ENCODE measurements at regions not wholly inside any gene's neighbourhood (a gene's known extent, or its start where the extent isn't known, plus 50 kb on each side); places are given as distances from the start of the nearest gene placed in this dataset.

GRCh38 chr3:25015599-25015998 lies 412.5 kb upstream of the RARB start:
- no peak for DNase-seq

- no peak for DNase-seq
Observed at GRCh38 chr3:25018909-25019308, 409.2 kb upstream of the RARB start.

- no peak for DNase-seq
Observed at GRCh38 chr3:25019506-25019905, 408.6 kb upstream of the RARB start.

GRCh38 chr3:25021816-25022215 lies 406.2 kb upstream of the RARB start:
- no peak for DNase-seq

- DNase-seq = no peak
Observed at GRCh38 chr3:25023876-25024275, 404.2 kb upstream of the RARB start.

GRCh38 chr3:25025236-25025635 lies 402.8 kb upstream of the RARB start:
- DNase-seq = no peak

GRCh38 chr3:25027650-25028049 lies 400.4 kb upstream of the RARB start:
- no peak for DNase-seq

- DNase-seq = no peak
Observed at GRCh38 chr3:25029820-25030219, 398.2 kb upstream of the RARB start.

GRCh38 chr3:25032344-25032743 lies 395.7 kb upstream of the RARB start:
- DNase-seq = no peak

- no peak for DNase-seq
Observed at GRCh38 chr3:25033407-25034029, 394.5 kb upstream of the RARB start.

GRCh38 chr3:25035526-25035925 lies 392.5 kb upstream of the RARB start:
- no peak for DNase-seq

GRCh38 chr3:25036633-25037032 lies 391.4 kb upstream of the RARB start:
- DNase-seq = peak; percentile 57

GRCh38 chr3:25037049-25037547 lies 391.0 kb upstream of the RARB start:
- peak; percentile 49 for DNase-seq

- DNase-seq = no peak
Observed at GRCh38 chr3:25038271-25038670, 389.8 kb upstream of the RARB start.

- no peak for DNase-seq
Observed at GRCh38 chr3:25038922-25039321, 389.1 kb upstream of the RARB start.

GRCh38 chr3:25040748-25041147 lies 387.3 kb upstream of the RARB start:
- no peak for DNase-seq

- no peak for DNase-seq
Observed at GRCh38 chr3:25041871-25042584, 386.0 kb upstream of the RARB start.

- DNase-seq = no peak
Observed at GRCh38 chr3:25043177-25043576, 384.9 kb upstream of the RARB start.

GRCh38 chr3:25043749-25044148 lies 384.3 kb upstream of the RARB start:
- no peak for DNase-seq

- DNase-seq = no peak
Observed at GRCh38 chr3:25044762-25045710, 383.0 kb upstream of the RARB start.

- no peak for DNase-seq
Observed at GRCh38 chr3:25046911-25047771, 380.9 kb upstream of the RARB start.

- no peak for DNase-seq
Observed at GRCh38 chr3:25049304-25049703, 378.8 kb upstream of the RARB start.

All from right forelimb (tissue), 1 donor.